ENCODE measurements at regions not wholly inside any gene's neighbourhood (a gene's known extent, or its start where the extent isn't known, plus 50 kb on each side); places are given as distances from the start of the nearest gene placed in this dataset.

DNA sequence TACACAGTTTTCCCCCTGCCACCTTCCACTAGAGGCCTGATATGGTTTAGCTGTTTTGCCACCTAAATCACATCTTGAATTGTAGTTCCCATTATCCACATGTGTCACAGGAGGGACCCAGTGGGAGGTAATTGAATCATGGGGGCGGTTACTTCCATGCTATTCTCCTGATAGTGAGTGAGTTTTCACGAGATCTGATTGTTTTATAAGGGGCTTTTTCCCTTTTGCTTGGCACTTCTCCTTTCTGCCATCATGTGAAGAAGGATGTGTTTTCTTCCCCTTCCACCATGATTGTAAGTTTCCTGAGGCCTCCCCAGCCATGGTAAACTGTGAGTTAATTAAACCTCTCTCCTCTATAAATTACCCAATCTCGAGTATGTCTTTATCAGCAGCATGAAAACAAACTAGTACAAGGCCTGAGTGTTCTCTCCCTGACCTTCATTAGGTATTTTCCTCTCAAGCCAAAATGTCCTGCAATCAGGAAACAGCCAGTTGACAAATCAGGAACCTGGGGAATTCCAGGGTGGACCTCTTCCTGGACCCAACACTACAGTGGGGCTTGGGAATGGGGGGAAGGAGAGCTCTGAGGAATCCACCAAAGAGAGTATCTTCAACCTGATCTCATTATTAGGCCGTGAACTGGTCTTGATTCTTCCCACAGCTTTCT lies 129.9 kb downstream of the TXNL1 start:
- TF ChIP-seq, protein P1, sequence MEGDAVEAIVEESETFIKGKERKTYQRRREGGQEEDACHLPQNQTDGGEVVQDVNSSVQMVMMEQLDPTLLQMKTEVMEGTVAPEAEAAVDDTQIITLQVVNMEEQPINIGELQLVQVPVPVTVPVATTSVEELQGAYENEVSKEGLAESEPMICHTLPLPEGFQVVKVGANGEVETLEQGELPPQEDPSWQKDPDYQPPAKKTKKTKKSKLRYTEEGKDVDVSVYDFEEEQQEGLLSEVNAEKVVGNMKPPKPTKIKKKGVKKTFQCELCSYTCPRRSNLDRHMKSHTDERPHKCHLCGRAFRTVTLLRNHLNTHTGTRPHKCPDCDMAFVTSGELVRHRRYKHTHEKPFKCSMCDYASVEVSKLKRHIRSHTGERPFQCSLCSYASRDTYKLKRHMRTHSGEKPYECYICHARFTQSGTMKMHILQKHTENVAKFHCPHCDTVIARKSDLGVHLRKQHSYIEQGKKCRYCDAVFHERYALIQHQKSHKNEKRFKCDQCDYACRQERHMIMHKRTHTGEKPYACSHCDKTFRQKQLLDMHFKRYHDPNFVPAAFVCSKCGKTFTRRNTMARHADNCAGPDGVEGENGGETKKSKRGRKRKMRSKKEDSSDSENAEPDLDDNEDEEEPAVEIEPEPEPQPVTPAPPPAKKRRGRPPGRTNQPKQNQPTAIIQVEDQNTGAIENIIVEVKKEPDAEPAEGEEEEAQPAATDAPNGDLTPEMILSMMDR (IDR thresholded peaks at IDR 0.05; ENCODE audit: insufficient read depth, low read length, poor library complexity, severe bottlenecking), result no peak
- no peak for TF ChIP-seq EZH2phosphoT487 (conservative IDR thresholded peaks at IDR 0.05; ENCODE audit: low read length)

Data from SU-DHL-6 (cell line).